AG20443 (cell line): ENCODE measurements at regions not wholly inside any gene's neighbourhood (a gene's known extent, or its start where the extent isn't known, plus 50 kb on each side); places are given as distances from the start of the nearest gene placed in this dataset.
"Not testable (repeated sequence)": the region's sequence is repeated elsewhere in the genome, so short reads cannot be mapped to it uniquely, and the experiment has no call there.

ENCODE experiments used
- DNase-seq: peaks from one replicate; pipeline ENCODE4 v3.0.0; 2012; ENCODE audit warnings: low spot score, mixed read lengths

DNA sequence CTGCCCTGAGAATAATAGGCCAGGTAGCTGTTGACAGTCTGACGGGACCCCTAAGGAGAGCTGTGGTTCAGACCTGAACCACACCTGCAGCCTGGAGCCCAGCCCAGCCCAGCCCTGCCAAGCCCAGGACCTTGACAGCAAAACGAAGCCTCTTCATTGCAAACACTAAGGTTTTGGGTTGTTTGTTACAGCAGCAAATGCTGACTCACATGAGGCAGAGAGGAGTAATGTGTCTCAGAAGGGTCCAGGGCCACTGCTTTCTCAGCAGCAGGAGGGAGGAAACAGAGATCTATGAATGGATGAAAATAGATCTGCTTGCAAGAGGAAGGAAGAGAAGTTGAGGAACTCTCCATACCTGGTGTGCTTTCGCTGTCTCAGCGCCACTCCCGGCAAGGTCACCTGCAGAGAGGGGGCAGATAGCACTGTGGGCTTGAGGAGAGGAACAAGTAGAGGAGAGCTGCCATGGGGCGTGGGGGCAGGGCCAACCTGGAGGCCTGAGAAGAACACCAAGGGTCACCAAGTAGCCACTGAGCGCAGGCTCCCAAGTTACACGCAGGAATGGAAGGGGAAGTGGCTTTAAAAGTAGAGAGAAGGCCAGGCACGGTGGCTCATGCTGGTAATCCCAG lies 127.2 kb downstream of the ZNF281 start:
- no peak for DNase-seq

- DNase-seq, result no peak
These were observed 128.5 kb downstream of the ZNF281 start for GRCh38 chr1:200281201-200281835.

GRCh38 chr1:200279810-200280411 lies 129.9 kb downstream of the ZNF281 start:
- peak; percentile 67 for DNase-seq

- DNase-seq, result no peak
These were observed 133.9 kb downstream of the ZNF281 start for GRCh38 chr1:200275816-200276453.

DNA sequence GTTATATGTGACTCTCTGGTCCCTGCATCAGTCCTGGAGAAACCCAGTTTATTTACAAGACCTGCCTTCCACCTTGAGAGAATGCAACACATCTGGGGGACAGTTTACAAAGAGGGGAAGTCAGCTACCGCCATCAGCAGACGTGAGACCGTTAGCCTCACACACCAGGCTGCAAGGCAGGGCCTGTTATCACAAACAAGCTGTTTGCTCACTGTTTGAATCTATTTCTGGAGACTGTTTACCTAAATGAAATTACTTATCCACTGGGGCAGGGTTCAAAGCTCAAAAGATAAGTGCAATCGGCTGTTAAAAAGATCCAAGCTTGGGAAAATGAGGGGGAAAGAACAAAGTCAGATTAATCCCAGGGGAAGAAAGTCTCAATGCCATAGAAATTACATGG lies 134.4 kb downstream of the ZNF281 start:
- no peak for DNase-seq

GRCh38 chr1:200274116-200274515 lies 135.7 kb downstream of the ZNF281 start:
- DNase-seq, result no peak

DNA sequence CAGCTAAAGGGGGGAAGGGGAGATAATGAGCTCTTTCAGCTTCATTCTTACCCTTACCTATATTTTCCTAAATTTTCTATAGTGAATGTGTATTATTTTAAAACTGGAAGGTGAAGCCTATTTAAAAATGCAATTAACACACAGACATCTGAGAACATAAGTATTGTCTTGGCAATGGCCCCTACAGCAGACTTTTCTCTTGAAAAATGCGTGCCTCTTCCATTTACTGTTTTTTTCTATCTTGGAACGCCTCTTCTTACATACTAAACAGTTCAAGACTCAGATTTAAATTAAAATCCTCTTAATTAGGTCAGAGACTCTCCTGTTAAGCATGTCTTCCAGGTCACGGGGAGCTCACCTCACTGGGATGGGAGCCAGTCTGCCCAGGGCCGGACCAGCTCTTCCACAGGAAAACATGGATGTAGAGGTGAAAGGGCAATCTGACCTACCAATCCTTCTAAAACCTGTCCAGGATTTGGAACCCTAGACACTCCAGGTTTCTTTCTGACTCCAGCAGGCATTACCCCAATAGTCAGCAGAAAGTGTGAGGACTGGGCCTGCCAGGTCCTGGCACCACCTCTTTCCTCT lies 137.3 kb downstream of the ZNF281 start:
- DNase-seq, result no peak

GRCh38 chr1:200269256-200269655 lies 140.6 kb downstream of the ZNF281 start:
- no peak for DNase-seq

DNA sequence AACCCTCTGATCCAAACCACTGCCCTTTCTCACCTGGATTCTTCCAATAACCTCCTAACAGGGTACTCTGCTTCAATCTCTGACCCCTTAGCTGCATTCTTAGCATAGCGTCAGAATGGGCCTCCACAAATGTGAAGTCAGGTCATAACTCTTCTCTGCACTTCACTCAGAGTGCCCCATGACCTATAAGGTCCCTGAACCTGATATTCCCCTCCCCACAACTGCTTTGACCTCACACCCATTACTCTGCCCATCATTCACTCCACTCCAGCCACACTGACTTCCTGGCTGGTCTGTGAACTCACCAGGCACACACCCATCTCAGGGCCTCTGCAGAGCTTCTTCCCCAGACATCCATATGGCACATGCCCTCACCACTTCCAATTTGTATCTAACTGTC lies 141.9 kb downstream of the ZNF281 start:
- no peak for DNase-seq

DNA sequence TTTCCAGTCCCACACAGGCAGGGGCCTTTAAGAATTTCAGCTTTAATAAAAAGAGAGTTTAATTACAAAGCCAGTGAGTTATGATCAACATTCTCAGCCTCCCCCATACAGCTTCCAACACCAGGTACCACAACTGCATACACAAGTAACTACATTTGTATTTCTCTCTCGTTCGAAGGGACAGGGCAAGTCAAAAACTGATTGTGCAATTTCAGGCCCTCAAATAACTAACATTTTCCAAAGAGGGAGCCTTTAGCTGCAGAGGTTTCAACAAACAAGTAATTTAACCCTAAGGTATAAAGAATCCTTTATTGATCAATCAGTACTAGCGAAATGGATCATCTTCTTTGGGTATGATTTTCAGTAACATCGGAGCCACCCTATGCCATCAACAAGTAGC lies 142.4 kb downstream of the ZNF281 start:
- no peak for DNase-seq

DNA sequence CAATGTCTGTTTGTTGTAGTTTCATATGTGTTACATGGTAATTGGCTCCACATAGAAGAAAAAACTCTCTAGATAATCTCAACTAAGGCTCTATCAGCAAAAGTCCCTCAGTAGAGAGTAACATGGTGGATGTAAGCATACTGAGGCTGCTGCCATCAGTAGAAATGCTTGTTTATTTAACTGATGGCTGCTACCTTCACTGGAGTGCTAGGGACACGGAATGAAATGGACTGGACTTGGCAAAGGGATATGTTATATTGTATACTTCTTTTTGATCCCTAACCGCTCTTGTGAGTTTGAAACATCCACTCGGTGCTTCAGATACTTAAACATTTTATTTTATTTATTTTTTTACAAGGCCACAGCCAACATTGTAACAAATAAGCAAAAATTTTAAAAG lies 143.0 kb downstream of the ZNF281 start:
- no peak for DNase-seq

DNA sequence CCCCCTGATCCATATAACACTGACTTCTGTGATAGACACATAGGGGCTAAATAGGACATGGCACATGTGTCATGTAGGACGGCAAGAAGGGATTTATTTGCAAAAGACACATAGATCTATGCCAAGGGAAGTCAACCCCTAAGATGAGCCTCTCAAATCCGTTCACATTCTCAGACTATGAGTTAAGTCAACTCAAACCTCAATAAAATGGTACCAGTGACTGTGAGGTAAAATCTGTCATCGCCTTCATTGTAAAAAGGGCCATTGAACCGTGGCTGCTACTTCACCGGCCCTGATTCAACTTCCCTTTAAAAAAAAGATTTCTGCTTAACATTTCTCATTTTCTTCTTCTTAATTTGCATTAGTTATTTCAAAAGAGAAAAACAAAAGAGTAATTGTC lies 144.0 kb downstream of the ZNF281 start:
- no peak for DNase-seq

DNA sequence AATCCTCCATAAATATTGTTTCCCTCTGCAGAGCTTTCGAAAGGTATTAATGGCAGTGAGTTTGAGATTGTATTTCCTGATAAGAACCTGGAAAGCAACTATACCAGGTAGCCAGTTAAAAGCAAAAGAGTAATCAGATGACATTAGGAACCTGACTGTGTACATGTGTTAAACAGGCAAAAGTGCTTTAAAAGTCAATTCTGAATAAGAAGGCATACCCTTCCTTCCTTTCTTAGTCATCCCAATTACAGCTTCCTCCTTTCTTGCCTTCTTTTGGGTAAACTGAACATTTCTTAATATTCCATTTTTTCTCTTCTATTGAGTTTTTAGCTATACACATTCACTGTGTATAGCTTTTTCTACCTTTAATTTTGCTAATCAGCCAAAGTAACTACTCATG lies 144.7 kb downstream of the ZNF281 start:
- no peak for DNase-seq

- no peak for DNase-seq
These were observed 146.6 kb downstream of the ZNF281 start for GRCh38 chr1:200263203-200263602.

- no peak for DNase-seq
These were observed 147.4 kb downstream of the ZNF281 start for GRCh38 chr1:200262326-200262965.

DNA sequence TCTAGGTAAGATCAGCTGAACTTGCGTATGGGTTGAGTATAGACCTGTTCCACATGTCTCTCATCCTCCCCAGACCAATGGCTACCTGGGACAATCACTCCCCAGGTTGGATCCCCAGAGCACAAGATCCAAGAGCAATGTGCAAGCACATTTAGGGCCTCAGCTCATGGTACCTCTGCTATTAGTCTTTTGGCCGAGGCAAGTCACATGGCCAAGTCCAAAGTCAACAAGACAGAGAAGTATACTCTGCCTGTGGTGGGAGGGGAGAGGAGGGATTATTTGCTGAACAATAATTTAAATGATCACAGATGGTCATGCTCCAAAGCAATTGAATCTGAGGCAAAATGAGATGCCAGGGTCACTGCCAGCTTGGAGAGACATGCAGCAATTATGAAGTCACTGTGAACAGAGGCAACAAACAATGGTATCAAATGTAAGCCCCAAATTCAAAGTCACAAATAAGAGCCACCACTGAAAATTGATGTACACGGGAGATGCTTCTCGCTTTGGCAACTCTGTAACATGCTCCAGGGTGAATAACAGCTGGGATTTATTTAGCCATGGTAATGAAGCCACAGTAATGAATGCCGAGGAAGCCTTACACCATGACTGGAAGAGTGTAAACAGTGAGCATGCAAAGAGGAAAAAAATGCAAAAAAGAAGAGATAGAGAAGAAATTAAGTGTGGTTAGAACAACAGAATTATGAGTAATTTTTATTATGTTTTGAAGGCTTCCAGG lies 149.1 kb downstream of the ZNF281 start:
- peak; percentile 75 for DNase-seq

DNA sequence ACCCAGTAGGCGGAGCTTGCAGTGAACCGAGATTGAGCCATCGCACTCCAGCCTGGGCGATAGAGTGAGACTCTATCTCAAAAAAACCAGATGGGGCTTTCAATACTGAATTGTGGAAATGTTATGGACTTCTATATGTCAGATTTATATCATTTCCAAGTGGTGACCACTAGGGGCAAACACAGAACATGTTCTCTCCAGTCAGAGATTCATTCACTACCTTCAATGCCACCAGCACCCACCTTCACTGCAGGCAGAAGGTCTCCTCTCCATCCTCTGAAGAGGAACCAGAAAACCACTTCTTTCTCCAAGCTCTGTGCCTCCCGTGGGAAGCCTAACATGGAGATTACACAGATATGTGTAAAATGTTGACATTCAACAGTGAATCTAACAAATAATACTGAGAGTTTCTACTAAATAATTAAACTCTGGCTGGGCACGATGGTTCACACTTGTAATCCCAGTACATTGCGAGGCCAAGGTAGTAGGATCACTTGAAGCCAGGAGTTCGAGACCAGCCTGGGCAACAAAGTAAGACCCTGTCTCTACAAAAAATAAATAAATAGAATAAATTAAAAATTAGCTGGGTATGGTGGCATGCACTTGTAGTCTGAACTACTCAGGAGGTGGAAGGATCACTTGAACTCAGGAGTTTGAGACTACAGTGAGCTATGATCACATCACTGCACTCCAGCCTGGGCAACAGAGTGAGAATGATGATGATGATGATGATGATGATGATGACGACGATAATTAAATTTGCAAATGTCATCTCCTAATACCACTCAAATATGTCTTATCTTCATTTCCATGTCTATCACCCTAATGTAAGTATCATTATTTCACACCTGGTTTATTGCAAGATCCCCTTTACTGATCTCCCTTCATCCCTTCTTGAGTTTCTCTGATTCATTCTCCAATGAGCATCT lies 151.1 kb downstream of the ZNF281 start:
- DNase-seq, result peak; percentile 30

DNA sequence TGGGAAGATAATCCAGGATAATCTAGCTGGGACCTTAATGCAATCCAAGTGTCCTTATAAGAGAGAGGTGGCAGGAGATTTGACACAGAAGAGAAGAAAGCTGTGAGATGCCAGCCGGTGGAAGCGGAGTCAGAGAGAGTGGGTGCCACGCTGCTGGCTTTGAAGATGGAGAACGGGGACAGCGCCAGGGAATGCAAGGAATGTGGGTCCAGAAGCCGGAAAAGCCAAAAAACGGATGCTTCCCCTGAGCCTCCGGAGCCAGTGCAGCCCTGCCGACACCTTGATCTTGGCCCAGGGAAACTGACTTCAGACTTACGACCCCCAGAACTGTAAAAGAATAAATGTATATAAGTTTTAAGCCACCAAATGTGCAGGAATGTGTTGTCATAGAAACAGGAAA lies 152.6 kb downstream of the ZNF281 start:
- no peak for DNase-seq

GRCh38 chr1:200254602-200255001 lies 155.2 kb downstream of the ZNF281 start:
- DNase-seq, result not testable (repeated sequence)

GRCh38 chr1:200253774-200254495 lies 155.9 kb downstream of the ZNF281 start:
- no peak for DNase-seq
